K562 (cell line): ENCODE measurements at regions not wholly inside any gene's neighbourhood (a gene's known extent, or its start where the extent isn't known, plus 50 kb on each side); places are given as distances from the start of the nearest gene placed in this dataset.

Experiments used
- BMI1 ChIP-seq: fragments of 150-350 bp; IDR thresholded peaks from 2 replicates; pipeline ENCODE4 v1.6.1; 2014; ENCODE audit warnings: low read length
- ERF ChIP-seq: fragments of 450-650 bp; formaldehyde crosslinking; IDR thresholded peaks from 2 replicates; pipeline ENCODE4 v1.4.0; 2020; ENCODE audit warnings: mild to moderate bottlenecking, mixed read lengths
- GTF2E2 ChIP-seq: fragments of 200-800 bp; sonication (Bioruptor generic); IDR thresholded peaks from 2 replicates; pipeline ENCODE4 v1.6.1; 2016; ENCODE audit warnings: missing genetic modification characterization, missing compliant biosample characterization
- HIVEP1 ChIP-seq: fragments of 250-450 bp; sonication (Bioruptor Pico); IDR thresholded peaks from 2 replicates; pipeline ENCODE4 v1.4.0; 2020; ENCODE audit warnings: mild to moderate bottlenecking
- KDM1A ChIP-seq, 2 experiments: fragments of 450-650 bp; IDR thresholded peaks; 2 replicates each; pipeline ENCODE4 v1.6.1; 2016; ENCODE audit warnings: mild to moderate bottlenecking in 2 of 2
- MLLT1 ChIP-seq, 2 experiments: fragments of 450-650 bp; IDR thresholded peaks; 2 replicates each; pipeline ENCODE4 v1.6.1; 2016
- NCOA6 ChIP-seq: fragments of 450-650 bp; IDR thresholded peaks from 2 replicates; pipeline ENCODE4 v1.6.1; 2017; ENCODE audit warnings: mild to moderate bottlenecking
- NFRKB ChIP-seq: fragments of 450-650 bp; IDR thresholded peaks from 2 replicates; pipeline ENCODE4 v1.6.1; 2016; ENCODE audit warnings: low read depth
- NUFIP1 ChIP-seq: fragments of 450-650 bp; IDR thresholded peaks from 2 replicates; pipeline ENCODE4 v1.6.1; 2018; ENCODE audit not compliant: partially characterized antibody
- SMAD2 ChIP-seq: fragments of 150-350 bp; IDR thresholded peaks from 2 replicates; pipeline ENCODE4 v1.6.1; 2014; ENCODE audit warnings: low read depth, mild to moderate bottlenecking, low read length
- SRSF7 ChIP-seq: fragments of 200-400 bp; formaldehyde crosslinking; optimal IDR thresholded peaks from 2 replicates; pipeline ENCODE3; 2017; ENCODE audit warnings: mild to moderate bottlenecking, low read depth, low read length
- STAT5A ChIP-seq: IDR thresholded peaks from 2 replicates; pipeline ENCODE4 v1.6.1; 2012; ENCODE audit warnings: low read length, inconsistent platforms, borderline replicate concordance
- TAF1 ChIP-seq: IDR thresholded peaks from 2 replicates; pipeline ENCODE4 v1.6.1; 2011; ENCODE audit warnings: mild to moderate bottlenecking, low read length, moderate library complexity; ENCODE audit not compliant: insufficient read depth, control insufficient read depth, severe bottlenecking; ENCODE audit errors: extremely low read depth
- ZBTB33 ChIP-seq: sonication (generic); formaldehyde crosslinking; IDR thresholded peaks from 2 replicates; pipeline ENCODE4 v1.8.1; 2023; ENCODE audit warnings: mild to moderate bottlenecking, missing genetic modification reagents
- ZBTB43 ChIP-seq: sonication (generic); formaldehyde crosslinking; IDR thresholded peaks from 2 replicates; pipeline ENCODE4 v1.8.0; 2023; ENCODE audit warnings: mild to moderate bottlenecking, missing genetic modification reagents
- ZNF347 ChIP-seq: fragments of 450-650 bp; formaldehyde crosslinking; IDR thresholded peaks from 2 replicates; pipeline ENCODE4 v1.4.0; 2020; ENCODE audit warnings: low read depth, mild to moderate bottlenecking, moderate library complexity
- ZNF592 ChIP-seq: fragments of 450-650 bp; IDR thresholded peaks from 2 replicates; pipeline ENCODE4 v1.6.1; 2017; ENCODE audit warnings: antibody characterized with exemption, mild to moderate bottlenecking

- TF ChIP-seq MLLT1 (IDR thresholded peaks at IDR 0.05) (0 out of 4 replicates have a peak, but pooled peaks of 1 of the 2 experiments have one; percentile 7), SRSF7 (no peak), SMAD2 (no peak), NUFIP1 (no peak), ZNF592 (peak; percentile 91), ERF (CRISPR knock-in tag) (no peak), ZBTB43 (CRISPR knock-in tag) (no peak), STAT5A (0 out of 2 replicates have a peak, but pooled peaks have one; percentile 21), NCOA6 (peak; percentile 30; the same call in 1 of the 2 replicates), TAF1 (peak; percentile 2), KDM1A (IDR thresholded peaks at IDR 0.05) (peak; percentile 57 to 76; a peak in 3 of 4 replicates), GTF2E2 (tag) (peak; percentile 39; the same call in 1 of the 2 replicates), HIVEP1 (CRISPR knock-in tag) (no peak), NFRKB (peak; percentile 51; the same call in 1 of the 2 replicates), ZNF347 (CRISPR knock-in tag) (no peak), ZBTB33 (CRISPR knock-in tag) (peak; percentile 60; the same call in 1 of the 2 replicates), BMI1 (no peak)
Observed at GRCh38 chr7:130912862-130913638, 179.0 kb upstream of the KLF14 start (continued).
